GM19372 (cell line): ENCODE measurements at regions not wholly inside any gene's neighbourhood (a gene's known extent, or its start where the extent isn't known, plus 50 kb on each side); places are given as distances from the start of the nearest gene placed in this dataset.
"Not testable (repeated sequence)": the region's sequence is repeated elsewhere in the genome, so short reads cannot be mapped to it uniquely, and the experiment has no call there.

Experiments used
- ATAC-seq: cut with Tn5 transposase; IDR thresholded peaks from one replicate; pipeline ENCODE4 v1.9.1; 2021; ENCODE audit warnings: mild to moderate bottlenecking, low read depth, moderate library complexity; ENCODE audit not compliant: unreplicated experiment

GRCh38 chr9:41772541-41772940 lies 356.7 kb downstream of the CNTNAP3B start:
- ATAC-seq = not testable (repeated sequence)

GRCh38 chr9:41771693-41772092 lies 357.5 kb downstream of the CNTNAP3B start:
- ATAC-seq = not testable (repeated sequence)

GRCh38 chr9:41754822-41755221 lies 374.4 kb downstream of the CNTNAP3B start:
- not testable (repeated sequence) for ATAC-seq

GRCh38 chr9:41754403-41754802 lies 374.8 kb downstream of the CNTNAP3B start:
- ATAC-seq = not testable (repeated sequence)

GRCh38 chr9:41741897-41742296 lies 387.3 kb downstream of the CNTNAP3B start:
- ATAC-seq = not testable (repeated sequence)

GRCh38 chr9:41741173-41741572 lies 388.1 kb downstream of the CNTNAP3B start:
- not testable (repeated sequence) for ATAC-seq

- not testable (repeated sequence) for ATAC-seq
Observed at GRCh38 chr9:41738681-41739080, 390.5 kb downstream of the CNTNAP3B start.

GRCh38 chr9:41699190-41699589 lies 430.0 kb downstream of the CNTNAP3B start:
- not testable (repeated sequence) for ATAC-seq

- ATAC-seq = not testable (repeated sequence)
Observed at GRCh38 chr9:41697080-41697479, 432.1 kb downstream of the CNTNAP3B start.

- not testable (repeated sequence) for ATAC-seq
Observed at GRCh38 chr9:41679312-41679711, 449.9 kb downstream of the CNTNAP3B start.

GRCh38 chr9:41663497-41664036 lies 465.7 kb downstream of the CNTNAP3B start:
- not testable (repeated sequence) for ATAC-seq

GRCh38 chr9:41658706-41659105 lies 469.6 kb upstream of the ZNG1F start:
- ATAC-seq = not testable (repeated sequence)

- not testable (repeated sequence) for ATAC-seq
Observed at GRCh38 chr9:41658116-41658515, 469.0 kb upstream of the ZNG1F start.

GRCh38 chr9:41657141-41657540 lies 468.0 kb upstream of the ZNG1F start:
- ATAC-seq = not testable (repeated sequence)

GRCh38 chr9:41655071-41655554 lies 466.0 kb upstream of the ZNG1F start:
- ATAC-seq = not testable (repeated sequence)

GRCh38 chr9:41654349-41654748 lies 465.2 kb upstream of the ZNG1F start:
- ATAC-seq = not testable (repeated sequence)

GRCh38 chr9:41653560-41654340 lies 464.6 kb upstream of the ZNG1F start:
- not testable (repeated sequence) for ATAC-seq

GRCh38 chr9:41652800-41653199 lies 463.7 kb upstream of the ZNG1F start:
- not testable (repeated sequence) for ATAC-seq

- ATAC-seq = not testable (repeated sequence)
Observed at GRCh38 chr9:41652100-41652713, 463.1 kb upstream of the ZNG1F start.

- ATAC-seq = not testable (repeated sequence)
Observed at GRCh38 chr9:41650086-41650485, 461.0 kb upstream of the ZNG1F start.

- not testable (repeated sequence) for ATAC-seq
Observed at GRCh38 chr9:41648564-41648963, 459.4 kb upstream of the ZNG1F start.
